Keratinocyte (primary cell): ENCODE measurements at regions not wholly inside any gene's neighbourhood (a gene's known extent, or its start where the extent isn't known, plus 50 kb on each side); places are given as distances from the start of the nearest gene placed in this dataset.

Source experiments
- DNase-seq: peaks from one replicate; pipeline ENCODE4 v3.0.0-alpha.2; 2011; ENCODE audit warnings: low read depth, missing footprints, low spot score
- FAIRE-seq: peaks from 2 replicates; lab custom pipeline; 2011; peaks lifted over from hg19 to GRCh38; lab: Jason Lieb, UNC
- H2AFZ ChIP-seq: 2 replicates; pipeline ENCODE4 v1.6.0; 2012; ENCODE audit warnings: low read length, control low read depth, inconsistent platforms; ENCODE audit not compliant: control insufficient read depth
- H3K27ac ChIP-seq: 2 replicates; pipeline ENCODE4 v1.5.1; 2011; ENCODE audit warnings: low read length; ENCODE audit not compliant: control insufficient read depth, insufficient read depth
- H3K27me3 ChIP-seq: 3 replicates; pipeline ENCODE4 v1.6.0; 2011; ENCODE audit warnings: low read length; ENCODE audit not compliant: control insufficient read depth, insufficient read depth; ENCODE audit errors: extremely low read depth
- H3K36me3 ChIP-seq, 2 experiments: 2 replicates in 1 of 2; 3 replicates in 1 of 2; pipeline ENCODE4 v1.5.1; 2011; ENCODE audit warnings: low read length in 2 of 2, mild to moderate bottlenecking in 1 of 2; ENCODE audit not compliant: control insufficient read depth in 2 of 2, insufficient read depth in 2 of 2; ENCODE audit errors: extremely low read depth in 1 of 2
- H3K4me1 ChIP-seq: 3 replicates; pipeline ENCODE4 v1.5.1; 2011; ENCODE audit warnings: low read length; ENCODE audit not compliant: control insufficient read depth, insufficient read depth; ENCODE audit errors: extremely low read depth
- H3K4me2 ChIP-seq: 3 replicates; pipeline ENCODE4 v1.6.0; 2011; ENCODE audit warnings: low read depth, low read length; ENCODE audit not compliant: control insufficient read depth, insufficient read depth; ENCODE audit errors: extremely low read depth
- H3K4me3 ChIP-seq, 3 experiments: fragments of 200-600 bp in 1 of 3; sonication (generic) in 1 of 3; 2 replicates in 2 of 3; 3 replicates in 1 of 3; pipeline ENCODE4 v1.5.1; 2011 to 2016; ENCODE audit warnings: low read length in 3 of 3, mild to moderate bottlenecking in 3 of 3, control low read depth in 2 of 3, inconsistent platforms in 1 of 3, low read depth in 1 of 3, mixed read lengths in 1 of 3, mixed run types in 1 of 3, moderate library complexity in 1 of 3; ENCODE audit not compliant: control insufficient read depth in 2 of 3, insufficient read depth in 2 of 3; ENCODE audit errors: extremely low read depth in 1 of 3
- H3K79me2 ChIP-seq: 2 replicates; pipeline ENCODE4 v1.6.0; 2012; ENCODE audit warnings: low read length; ENCODE audit not compliant: control insufficient read depth, insufficient read depth
- H3K9ac ChIP-seq: 3 replicates; pipeline ENCODE4 v1.6.0; 2011; ENCODE audit warnings: low read length; ENCODE audit not compliant: control insufficient read depth, insufficient read depth; ENCODE audit errors: extremely low read depth
- H3K9me1 ChIP-seq: 3 replicates; pipeline ENCODE4 v1.6.0; 2011; ENCODE audit warnings: low read length; ENCODE audit not compliant: control insufficient read depth, insufficient read depth; ENCODE audit errors: extremely low read depth
- H3K9me3 ChIP-seq: 2 replicates; pipeline ENCODE4 v1.5.1; 2012; ENCODE audit warnings: low read depth, low read length; ENCODE audit not compliant: control insufficient read depth
- H4K20me1 ChIP-seq: 3 replicates; pipeline ENCODE4 v1.6.0; 2011; ENCODE audit warnings: low read length; ENCODE audit not compliant: control insufficient read depth, insufficient read depth; ENCODE audit errors: extremely low read depth
- EZH2 ChIP-seq: IDR thresholded peaks from one replicate; pipeline ENCODE4 v1.6.1; 2012; ENCODE audit warnings: inconsistent platforms, mild to moderate bottlenecking, low read length, moderate library complexity
- dilution Hi-C: fragments of 300-500 bp; cut with MboI; formaldehyde crosslinking; loops from one replicate; pipeline ENCODE4 v1.7.0; 2020; ENCODE audit warnings: low sequenced_read_pairs; ENCODE audit not compliant: extremely low pct_ligation_motif_present
- TF ChIP-seq, protein P1 (sequence below), 3 experiments: IDR thresholded peaks in 1 of 3; conservative IDR thresholded peaks in 1 of 3; optimal IDR thresholded peaks in 1 of 3; 2 replicates in 2 of 3; 3 replicates in 1 of 3; pipeline versions ENCODE3 to v1.5.1; 2011; ENCODE audit warnings: low read length in 3 of 3, mild to moderate bottlenecking in 3 of 3, moderate library complexity in 2 of 3, control low read depth in 1 of 3, inconsistent platforms in 1 of 3; ENCODE audit not compliant: insufficient read depth in 2 of 3; ENCODE audit errors: extremely low read depth in 1 of 3

DNA sequence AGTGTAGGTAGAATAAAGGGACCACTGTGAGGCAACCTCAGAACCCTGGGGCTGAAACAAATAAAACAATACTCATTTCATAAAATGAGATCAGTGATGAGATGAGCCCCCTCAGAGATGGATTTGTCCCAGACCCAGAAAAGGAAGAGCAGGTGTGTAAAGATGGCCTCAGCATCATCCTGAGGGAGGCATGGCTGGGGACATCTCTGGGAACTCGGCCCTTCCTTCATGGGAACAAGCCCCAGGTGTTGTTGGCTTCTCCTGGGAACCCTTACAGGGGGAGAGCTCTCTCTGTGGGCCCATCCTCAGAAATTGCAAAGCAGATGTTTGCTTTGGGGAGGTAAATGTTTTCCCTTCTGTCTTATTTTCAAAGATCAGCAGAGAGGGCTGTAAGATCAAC is 133.2 kb upstream of the USP24 start:
- Histone ChIP-seq H3K9ac (no peak overlapping the region), H3K36me3 (no peaks in the 10 kb centered on the region), H3K79me2 (no peaks in the 10 kb centered on the region), H3K9me3 (no peaks in the 10 kb centered on the region), H3K4me1 (no peaks in the 10 kb centered on the region), H3K4me2 (no peak overlapping the region), H3K9me1 (no peaks in the 10 kb centered on the region), H3K27ac (no peak overlapping the region), H4K20me1 (no peaks in the 10 kb centered on the region), H3K4me3 (no peak overlapping the region), H2AFZ (no peak overlapping the region), H3K27me3 (no peaks in the 10 kb centered on the region)
- TF ChIP-seq, protein P1, sequence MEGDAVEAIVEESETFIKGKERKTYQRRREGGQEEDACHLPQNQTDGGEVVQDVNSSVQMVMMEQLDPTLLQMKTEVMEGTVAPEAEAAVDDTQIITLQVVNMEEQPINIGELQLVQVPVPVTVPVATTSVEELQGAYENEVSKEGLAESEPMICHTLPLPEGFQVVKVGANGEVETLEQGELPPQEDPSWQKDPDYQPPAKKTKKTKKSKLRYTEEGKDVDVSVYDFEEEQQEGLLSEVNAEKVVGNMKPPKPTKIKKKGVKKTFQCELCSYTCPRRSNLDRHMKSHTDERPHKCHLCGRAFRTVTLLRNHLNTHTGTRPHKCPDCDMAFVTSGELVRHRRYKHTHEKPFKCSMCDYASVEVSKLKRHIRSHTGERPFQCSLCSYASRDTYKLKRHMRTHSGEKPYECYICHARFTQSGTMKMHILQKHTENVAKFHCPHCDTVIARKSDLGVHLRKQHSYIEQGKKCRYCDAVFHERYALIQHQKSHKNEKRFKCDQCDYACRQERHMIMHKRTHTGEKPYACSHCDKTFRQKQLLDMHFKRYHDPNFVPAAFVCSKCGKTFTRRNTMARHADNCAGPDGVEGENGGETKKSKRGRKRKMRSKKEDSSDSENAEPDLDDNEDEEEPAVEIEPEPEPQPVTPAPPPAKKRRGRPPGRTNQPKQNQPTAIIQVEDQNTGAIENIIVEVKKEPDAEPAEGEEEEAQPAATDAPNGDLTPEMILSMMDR (optimal IDR thresholded peaks at IDR 0.05 in 1 of 3, IDR thresholded peaks at IDR 0.05 in 1 of 3, conservative IDR thresholded peaks at IDR 0.05 in 1 of 3; ENCODE audit: extremely low read depth in 1 of 3, insufficient read depth in 2 of 3, low read length in 3 of 3) = no peak
- no peak for TF ChIP-seq EZH2
- no peak for FAIRE-seq
- dilution Hi-C loops = no loop called here
- DNase-seq = no peak

DNA sequence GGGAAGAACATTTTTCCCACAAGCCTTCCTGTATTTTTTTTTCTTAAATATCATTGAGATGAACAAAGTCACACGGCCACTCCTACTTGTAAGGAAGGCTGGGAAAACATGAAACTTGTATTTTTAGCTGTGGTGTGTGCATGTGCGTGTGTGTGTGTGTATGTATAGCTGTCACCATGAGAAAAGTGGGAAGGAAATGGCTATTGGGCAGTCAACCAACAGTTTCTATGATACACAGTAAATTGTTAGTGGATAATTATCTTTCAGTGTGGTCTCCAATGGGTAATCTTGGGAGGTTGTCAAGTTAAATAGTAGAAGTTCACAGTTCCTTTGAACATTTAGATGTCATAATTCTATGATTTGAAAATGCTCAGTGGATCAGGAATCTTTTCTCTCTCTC is 132.7 kb upstream of the USP24 start:
- H2AFZ ChIP-seq = no peak overlapping the region
- H3K9me1 ChIP-seq = no peaks in the 10 kb centered on the region
- no peaks in the 10 kb centered on the region for H3K4me1 ChIP-seq
- no peak for TF ChIP-seq EZH2
- TF ChIP-seq, protein P1 (optimal IDR thresholded peaks at IDR 0.05 in 1 of 3, IDR thresholded peaks at IDR 0.05 in 1 of 3, conservative IDR thresholded peaks at IDR 0.05 in 1 of 3; ENCODE audit: extremely low read depth in 1 of 3, insufficient read depth in 2 of 3, low read length in 3 of 3) = no peak
- no peak for FAIRE-seq
- no peaks in the 10 kb centered on the region for H3K36me3 ChIP-seq
- no peak overlapping the region for H3K9ac ChIP-seq
- H3K27ac ChIP-seq = no peak overlapping the region
- H3K4me3 ChIP-seq = no peak overlapping the region
- no peaks in the 10 kb centered on the region for H3K9me3 ChIP-seq
- no peak for DNase-seq
- H3K79me2 ChIP-seq = no peaks in the 10 kb centered on the region
- H4K20me1 ChIP-seq = no peaks in the 10 kb centered on the region
- H3K27me3 ChIP-seq = no peaks in the 10 kb centered on the region
- dilution Hi-C loops = no loop called here
- H3K4me2 ChIP-seq = no peak overlapping the region
